ENCODE measurements at regions not wholly inside any gene's neighbourhood (a gene's known extent, or its start where the extent isn't known, plus 50 kb on each side); places are given as distances from the start of the nearest gene placed in this dataset.

- dilution Hi-C loops (cut with MboI; ENCODE audit: extremely low pct_ligation_motif_present, low sequenced_read_pairs): no loop called here
- intact Hi-C loops (cut with micrococcal nuclease): no loop called here
These were observed 282.1 kb upstream of the TCF21 start for GRCh38 chr6:133606852-133607251.

More at GRCh38 chr6:133606852-133607251, 282.1 kb upstream of the TCF21 start:
- Histone ChIP-seq H4K20me1 (replicated peaks; ENCODE audit: control insufficient read depth, extremely low read depth, insufficient read depth, low read length) (no peaks in the 10 kb centered on the region), H3K4me2 (ENCODE audit: insufficient read depth, low read length) (no peak overlapping the region), H3K4me3 (replicated peaks in 1 of 3; ENCODE audit: insufficient read depth in 1 of 3, low read depth in 1 of 3, low read length in 3 of 3) (no peak overlapping the region), H3K79me2 (ENCODE audit: control insufficient read depth, insufficient read depth, low read length) (no peaks in the 10 kb centered on the region), H3K9ac (replicated peaks; ENCODE audit: extremely low read depth, insufficient read depth, low read length) (no peak overlapping the region), H3K9me3 (replicated peaks; ENCODE audit: control insufficient read depth, insufficient read depth, low read length) (no peaks in the 10 kb centered on the region), H3K36me3 (ENCODE audit: control insufficient read depth in 2 of 2, extremely low read depth in 1 of 2, insufficient read depth in 2 of 2, low read length in 2 of 2) (no peaks in the 10 kb centered on the region), H3K27me3 (ENCODE audit: control insufficient read depth in 2 of 2, insufficient read depth in 2 of 2, low read length in 2 of 2) (no peaks in the 10 kb centered on the region), H3K4me1 (ENCODE audit: control insufficient read depth, extremely low read depth, insufficient read depth, low read length) (peaks cover 5% of the 10 kb centered on the region), H3K9me1 (replicated peaks; ENCODE audit: control insufficient read depth, extremely low read depth, insufficient read depth, low read length) (no peaks in the 10 kb centered on the region), H2AFZ (ENCODE audit: low read depth, low read length) (no peak overlapping the region), H3K27ac (ENCODE audit: insufficient read depth, low read depth, low read length) (no peak overlapping the region)
- no TSS peak for BruUV-seq (replicated peaks)
- FAIRE-seq (no peak), DNase-seq (ENCODE audit: low read depth, low spot score) (no peak)
- ChIA-PET POLR2A (no interaction called here), CTCF (no interaction called here)
- TF ChIP-seq CTCF (IDR thresholded peaks at IDR 0.05; ENCODE audit: extremely low read depth in 1 of 2, insufficient read depth in 1 of 2, low read depth in 1 of 2, low read length in 2 of 2) (no peak), FOS (IDR thresholded peaks at IDR 0.05; ENCODE audit: borderline replicate concordance, insufficient read depth, low read length) (no peak), POLR2A (IDR thresholded peaks at IDR 0.05; ENCODE audit: low read depth, low read length) (no peak), MAX (IDR thresholded peaks at IDR 0.05; ENCODE audit: insufficient read depth, insufficient read length) (no peak), EZH2 (IDR thresholded peaks at IDR 0.05; ENCODE audit: borderline replicate concordance, low read depth, low read length, severe bottlenecking) (no peak), POLR2AphosphoS5 (IDR thresholded peaks at IDR 0.05; ENCODE audit: insufficient read depth, low read depth, low read length) (no peak), GATA2 (IDR thresholded peaks at IDR 0.05; ENCODE audit: insufficient read depth, insufficient read length, low read depth, low read length) (no peak), JUN (IDR thresholded peaks at IDR 0.05; ENCODE audit: borderline replicate concordance, insufficient read depth, insufficient read length, low read depth) (no peak), MYC (IDR thresholded peaks at IDR 0.05; ENCODE audit: low read depth, low read length) (no peak)
